ENCODE measurements at regions not wholly inside any gene's neighbourhood (a gene's known extent, or its start where the extent isn't known, plus 50 kb on each side); places are given as distances from the start of the nearest gene placed in this dataset.
"Not testable (repeated sequence)": the region's sequence is repeated elsewhere in the genome, so short reads cannot be mapped to it uniquely, and the experiment has no call there.

DNA sequence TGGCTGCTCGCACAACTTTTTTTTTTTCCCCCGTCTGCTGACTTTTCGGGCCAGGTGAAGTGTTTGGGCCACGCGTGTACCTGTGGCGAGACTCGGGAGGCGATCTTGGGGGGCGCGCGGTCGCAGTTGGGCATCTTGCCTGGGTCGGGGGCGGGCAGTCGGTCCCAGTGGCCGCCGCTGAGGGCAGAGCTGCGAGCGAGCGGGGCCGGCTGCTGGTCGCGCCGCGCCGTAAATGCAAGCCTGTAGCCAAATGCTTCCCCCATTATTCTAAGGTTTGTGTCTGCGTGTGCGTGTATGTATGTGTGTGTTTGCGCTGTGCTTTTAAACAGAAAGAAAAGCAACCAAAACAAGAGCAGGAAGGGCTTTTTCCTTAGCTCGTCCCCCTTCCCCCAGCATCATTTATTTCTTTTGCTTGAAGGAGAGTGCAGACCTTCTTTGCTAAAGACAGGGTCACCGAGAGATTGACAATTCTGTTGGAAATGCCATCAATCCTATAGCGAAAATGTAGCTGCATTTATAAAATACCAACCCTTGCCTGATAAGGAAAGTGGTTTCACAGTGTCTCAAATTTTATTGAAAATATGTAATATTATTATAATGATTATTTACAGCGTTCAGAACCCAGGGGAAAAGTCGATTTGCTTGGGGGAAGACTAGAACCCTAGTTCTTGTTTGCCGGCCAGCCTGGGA is 143.2 kb upstream of the ZNF536 start:
- DNase-seq (ENCODE audit: low read depth in 4 of 4, low spot score in 3 of 4) = no peak

- DNase-seq (ENCODE audit: low read depth in 4 of 4, low spot score in 3 of 4) = no peak
Observed at GRCh38 chr19:30229525-30230174, 142.5 kb upstream of the ZNF536 start.

GRCh38 chr19:30231408-30232318 is 140.5 kb upstream of the ZNF536 start:
- no peak for DNase-seq (ENCODE audit: low read depth in 4 of 4, low spot score in 3 of 4)

- DNase-seq (ENCODE audit: low read depth in 4 of 4, low spot score in 3 of 4) = no peak
Observed at GRCh38 chr19:30233375-30233774, 138.8 kb upstream of the ZNF536 start.

DNA sequence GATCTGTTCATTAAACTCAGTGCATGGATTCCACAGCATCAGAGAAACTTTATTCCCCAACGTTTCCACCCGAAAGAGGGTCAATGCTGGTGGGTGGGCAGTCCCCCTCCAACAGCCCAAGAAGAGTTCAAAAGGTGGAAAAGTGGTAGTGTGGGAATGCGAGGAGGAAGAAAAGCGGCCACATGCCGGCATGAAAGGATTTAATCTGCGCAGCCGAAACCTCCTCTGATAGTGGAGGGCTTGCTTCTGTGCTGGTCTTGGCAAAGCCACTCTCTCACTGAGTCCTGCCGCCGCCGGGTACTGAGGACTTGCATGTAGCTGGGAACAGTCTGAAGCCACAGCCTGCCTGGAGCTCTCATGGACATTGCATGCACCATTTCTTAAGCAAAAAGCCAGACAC is 136.2 kb upstream of the ZNF536 start:
- DNase-seq (ENCODE audit: low read depth in 4 of 4, low spot score in 3 of 4) = no peak

DNA sequence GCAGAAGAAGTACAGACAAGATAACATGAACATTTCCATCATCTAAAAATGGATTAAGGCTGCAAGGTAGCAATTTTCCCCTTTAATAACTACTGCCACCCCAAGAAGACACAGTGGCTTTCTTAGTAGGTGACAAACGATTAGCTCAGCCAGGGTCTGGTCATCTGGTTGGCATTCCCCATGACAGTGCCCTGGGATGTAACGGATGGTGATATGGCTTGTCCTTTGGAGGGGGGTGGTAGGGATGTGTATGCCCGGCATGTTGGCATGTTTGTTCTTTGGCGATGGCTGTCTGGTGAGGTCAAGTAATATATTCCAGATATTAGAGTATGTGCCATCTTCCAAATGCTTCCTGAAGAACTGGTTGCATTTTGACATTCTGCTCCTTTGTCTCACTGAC is 135.6 kb upstream of the ZNF536 start:
- DNase-seq (ENCODE audit: low read depth in 4 of 4, low spot score in 3 of 4) = no peak

DNA sequence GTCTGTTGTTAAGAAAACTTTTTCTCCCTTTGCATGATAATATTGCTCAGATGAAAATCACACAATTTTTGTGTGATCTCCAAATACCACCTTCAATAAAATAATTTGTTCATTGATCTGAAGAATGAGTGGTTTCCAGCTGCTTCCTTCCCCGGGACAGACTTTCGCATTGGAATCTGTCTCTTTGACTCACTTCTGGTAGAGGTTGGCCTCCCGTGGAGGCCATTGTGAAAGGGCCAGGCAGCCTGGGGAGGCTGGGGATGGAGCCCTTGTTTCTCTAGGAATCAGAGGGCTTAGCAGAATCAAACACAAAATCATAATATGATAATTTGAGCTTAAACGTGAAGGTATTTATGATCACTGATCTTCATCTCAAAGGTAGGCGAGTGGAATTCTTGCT is 135.0 kb upstream of the ZNF536 start:
- DNase-seq (ENCODE audit: low read depth in 4 of 4, low spot score in 3 of 4) = no peak

GRCh38 chr19:30240904-30241695 is 131.1 kb upstream of the ZNF536 start:
- no peak for DNase-seq (ENCODE audit: low read depth in 4 of 4, low spot score in 3 of 4)

DNA sequence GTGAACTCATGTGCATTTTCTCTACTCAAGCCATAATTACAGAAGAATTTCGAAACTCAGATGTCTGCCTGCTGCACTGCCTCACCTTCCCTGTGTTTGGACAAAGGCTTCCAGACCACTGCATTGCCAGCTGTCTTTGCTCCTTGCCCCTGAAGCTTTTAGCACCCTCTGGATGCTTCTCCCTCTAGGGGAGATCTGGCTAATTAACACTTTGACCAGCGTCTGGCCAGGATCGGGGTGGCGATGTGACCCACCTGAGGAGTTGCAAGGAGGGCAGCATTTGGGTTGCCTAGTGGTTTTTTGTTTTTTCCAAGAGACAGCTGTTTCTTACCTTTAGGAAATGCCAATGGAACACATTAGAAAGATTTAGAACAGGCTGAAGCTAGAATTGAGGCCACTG is 127.7 kb upstream of the ZNF536 start:
- DNase-seq (ENCODE audit: low read depth in 4 of 4, low spot score in 3 of 4) = no peak

GRCh38 chr19:30245401-30246039 is 126.7 kb upstream of the ZNF536 start:
- DNase-seq (ENCODE audit: low read depth in 4 of 4, low spot score in 3 of 4) = no peak

DNA sequence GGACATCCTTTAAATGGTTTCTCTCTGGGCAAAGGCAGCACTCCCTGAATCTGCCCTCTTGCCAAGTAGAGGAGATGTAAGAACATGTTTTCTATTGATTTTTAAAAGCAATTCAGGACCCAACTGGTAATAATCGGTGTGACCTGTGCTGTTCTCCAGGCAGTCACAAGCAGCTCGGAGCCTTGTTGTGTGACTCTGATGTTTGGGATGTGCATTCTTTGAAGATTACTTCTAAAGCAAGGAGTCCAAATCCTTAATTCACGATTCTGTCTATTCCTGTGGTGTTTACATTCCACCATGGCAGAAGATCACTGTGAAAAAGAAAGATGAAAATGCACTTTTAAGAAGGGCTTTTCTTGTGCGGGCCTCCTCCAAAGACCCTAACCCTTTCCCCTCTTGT is 122.3 kb upstream of the ZNF536 start:
- DNase-seq (ENCODE audit: low read depth in 4 of 4, low spot score in 3 of 4) = no peak

GRCh38 chr19:30252214-30252613 is 120.0 kb upstream of the ZNF536 start:
- DNase-seq (ENCODE audit: low read depth in 4 of 4, low spot score in 3 of 4) = no peak

GRCh38 chr19:30253581-30253996 is 118.6 kb upstream of the ZNF536 start:
- DNase-seq (ENCODE audit: low read depth in 4 of 4, low spot score in 3 of 4) = no peak

DNA sequence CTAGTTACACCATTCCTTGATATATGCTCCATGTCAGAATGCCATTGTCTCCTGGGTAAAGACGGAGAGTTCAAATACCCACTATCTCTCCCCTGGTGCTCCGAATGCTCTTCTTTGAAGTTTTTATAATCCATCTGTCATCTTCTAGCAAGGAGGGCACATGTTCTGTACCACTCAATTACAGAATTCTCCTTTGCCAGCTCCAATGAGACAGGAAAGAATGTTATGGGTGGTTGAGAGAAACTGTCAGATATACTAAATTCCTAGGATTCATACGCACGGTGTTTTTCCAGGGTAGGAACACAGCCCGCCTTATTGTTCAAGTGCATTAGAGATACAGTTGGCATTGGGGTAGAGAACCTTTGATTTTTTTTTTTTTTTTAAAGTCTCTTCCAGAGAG is 118.0 kb upstream of the ZNF536 start:
- no peak for DNase-seq (ENCODE audit: low read depth in 4 of 4, low spot score in 3 of 4)

GRCh38 chr19:30254789-30255188 is 117.4 kb upstream of the ZNF536 start:
- DNase-seq (ENCODE audit: low read depth in 4 of 4, low spot score in 3 of 4) = no peak

DNA sequence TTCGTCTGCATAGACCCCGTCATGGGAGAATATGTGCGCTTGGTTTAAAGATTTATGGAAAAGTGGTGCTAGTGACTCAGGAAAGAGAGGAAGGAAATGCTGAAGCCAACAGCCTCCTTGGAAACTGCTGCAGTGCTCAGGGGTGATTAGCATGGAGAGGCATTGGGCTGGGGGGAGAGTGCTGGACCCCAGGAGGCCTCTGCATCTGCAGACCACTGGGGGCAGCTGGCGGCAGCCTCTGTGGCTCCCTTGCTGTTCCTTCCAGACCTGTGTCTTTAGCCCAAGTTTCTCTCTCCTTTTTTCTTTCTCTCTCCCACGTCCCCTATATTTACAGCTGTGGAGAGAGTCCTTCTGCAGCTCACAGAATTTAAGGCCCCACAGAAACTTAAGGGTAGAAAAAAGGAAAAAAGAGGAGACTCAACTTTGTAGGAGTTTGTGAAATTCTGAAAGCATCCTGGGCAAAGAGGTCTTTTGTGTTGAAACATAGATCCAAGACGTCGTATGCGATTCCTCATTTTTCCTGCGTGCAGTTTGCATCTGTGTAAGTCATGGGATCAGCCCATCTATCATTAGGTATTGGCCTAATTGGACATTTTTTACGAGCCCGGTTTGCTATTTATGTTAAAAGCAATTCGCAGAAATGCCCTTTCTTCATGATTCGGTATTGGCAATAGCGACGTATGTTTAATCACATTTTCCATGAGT is 116.2 kb upstream of the ZNF536 start:
- DNase-seq (ENCODE audit: low read depth in 4 of 4, low spot score in 3 of 4) = no peak

GRCh38 chr19:30256496-30256850 is 115.7 kb upstream of the ZNF536 start:
- DNase-seq (ENCODE audit: low read depth in 4 of 4, low spot score in 3 of 4) = no peak

GRCh38 chr19:30263830-30264381 is 108.3 kb upstream of the ZNF536 start:
- no peak for DNase-seq (ENCODE audit: low read depth in 4 of 4, low spot score in 3 of 4)

GRCh38 chr19:30265918-30266317 is 106.3 kb upstream of the ZNF536 start:
- not testable (repeated sequence) for DNase-seq (ENCODE audit: low read depth in 4 of 4, low spot score in 3 of 4)

Measured in left renal pelvis (tissue), 4 donors.